ENCODE measurements at regions not wholly inside any gene's neighbourhood (a gene's known extent, or its start where the extent isn't known, plus 50 kb on each side); places are given as distances from the start of the nearest gene placed in this dataset.

DNA sequence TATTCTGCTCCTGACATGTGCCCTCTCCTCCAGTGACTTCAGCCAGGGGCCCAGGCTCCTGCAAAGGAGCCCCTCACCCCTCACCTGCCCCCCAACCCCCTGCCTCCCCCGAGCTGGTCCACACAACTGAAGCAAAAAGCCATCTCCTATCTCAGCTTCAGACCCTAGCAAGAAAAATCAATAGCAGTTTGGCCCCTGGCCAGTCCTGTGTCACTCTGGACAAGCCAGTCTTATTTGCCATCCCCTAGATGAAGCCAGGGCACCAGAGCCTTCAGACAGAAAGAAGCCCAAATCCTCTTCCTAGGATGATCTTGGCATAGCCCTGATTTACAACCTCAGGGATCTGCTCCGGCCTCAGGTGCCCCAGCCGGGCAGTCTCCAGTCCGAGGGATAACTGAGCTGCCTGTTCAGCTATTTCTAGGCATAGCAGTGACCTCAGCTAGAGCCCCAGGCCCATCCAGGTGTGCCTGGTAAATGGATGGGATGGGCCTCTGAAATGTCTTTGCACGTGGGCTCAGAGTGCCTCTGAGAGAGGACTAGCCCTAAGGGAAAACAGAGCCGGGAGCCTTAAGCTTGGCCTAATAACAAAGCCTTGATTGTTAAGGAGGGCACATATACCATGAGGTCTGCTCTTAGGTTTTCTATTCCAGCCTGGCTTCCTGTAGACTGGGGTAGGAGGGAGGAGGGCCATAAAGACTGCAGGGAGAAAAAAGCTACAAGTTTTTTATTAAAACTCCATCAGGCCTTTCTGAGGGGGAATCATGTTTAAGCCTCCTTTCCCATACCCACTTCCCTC is 242.0 kb downstream of the SHQ1 start:
- H3K4me1 Mint-ChIP-seq (ENCODE audit: low read depth in 2 of 2), result no peaks in the 10 kb centered on the region
- H3K9me3 Mint-ChIP-seq, result no peaks in the 10 kb centered on the region
- H3K4me3 Mint-ChIP-seq, result no peak overlapping the region
- DNase-seq (no peak), ATAC-seq (replicated peaks) (no peak)
- H3K27ac Mint-ChIP-seq, result peak overlapping the region in 1 of 2 donors; percentile 44
- H3K27me3 Mint-ChIP-seq, result peaks cover 19 to 34% of the 10 kb centered on the region in 2 donors
- no peaks in the 10 kb centered on the region for H3K36me3 Mint-ChIP-seq (ENCODE audit: insufficient read depth)

DNA sequence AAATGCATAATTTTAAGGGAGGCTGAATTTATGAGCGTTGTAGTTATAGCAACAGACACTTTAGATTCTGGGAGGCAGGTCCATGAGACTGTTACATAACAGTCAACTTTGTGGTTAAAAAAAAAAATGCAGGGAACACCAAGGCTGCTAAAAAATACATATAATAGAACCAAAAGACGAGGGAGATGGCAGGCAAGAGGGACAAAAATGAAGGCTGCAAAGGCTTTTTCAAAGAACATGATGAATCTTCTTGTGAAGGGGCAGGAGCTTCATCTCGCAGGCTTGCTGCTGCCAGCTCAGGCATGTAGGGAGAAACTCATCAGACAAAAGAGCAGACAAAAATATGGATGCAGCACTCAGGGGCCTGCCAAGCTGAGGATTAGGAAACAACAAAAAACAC is 243.9 kb downstream of the SHQ1 start:
- H3K4me1 Mint-ChIP-seq (ENCODE audit: low read depth in 2 of 2), result no peaks in the 10 kb centered on the region
- H3K36me3 Mint-ChIP-seq (ENCODE audit: insufficient read depth), result no peaks in the 10 kb centered on the region
- no peak overlapping the region for H3K4me3 Mint-ChIP-seq
- H3K9me3 Mint-ChIP-seq, result no peaks in the 10 kb centered on the region
- H3K27me3 Mint-ChIP-seq, result peaks cover 25 to 41% of the 10 kb centered on the region in 2 donors
- no peak for ATAC-seq (replicated peaks)
- no peak for DNase-seq
- H3K27ac Mint-ChIP-seq, result no peak overlapping the region

DNA sequence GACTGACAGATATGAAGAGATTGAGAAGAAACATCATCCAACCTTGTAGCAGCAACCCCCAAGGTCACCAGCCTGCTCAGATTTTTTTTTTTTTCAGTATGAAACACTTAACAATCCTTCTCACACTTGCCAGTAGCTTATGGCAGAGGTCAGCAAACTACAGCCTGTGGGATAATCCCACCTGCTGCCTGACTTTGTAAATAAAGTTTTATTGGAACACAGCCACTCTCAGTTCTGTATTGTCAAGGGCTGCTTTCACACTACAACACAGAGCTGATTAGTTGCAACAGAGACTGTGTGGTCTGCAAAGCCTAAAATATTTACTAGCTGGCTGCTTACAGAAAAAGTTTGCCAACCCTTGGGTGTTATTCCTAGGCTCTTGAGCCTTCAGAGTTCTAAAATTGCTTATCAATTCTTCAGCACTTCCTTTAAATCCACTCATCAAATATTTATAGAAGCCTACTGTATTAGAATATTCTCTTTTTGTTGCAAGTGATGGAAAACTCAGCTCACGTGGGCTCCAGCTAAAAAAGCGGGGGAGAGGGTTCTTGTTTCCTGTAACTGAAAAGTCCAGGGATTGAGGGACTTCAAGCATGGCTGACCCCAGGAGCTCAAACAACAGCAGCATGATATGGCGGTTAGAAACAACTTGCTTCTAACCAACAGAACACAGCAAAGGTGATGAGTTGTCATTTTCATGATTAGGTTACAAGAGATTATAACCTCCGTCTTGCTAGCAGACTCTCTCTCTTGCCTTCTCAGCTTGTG is 246.1 kb downstream of the SHQ1 start:
- Mint-ChIP-seq H3K36me3 (ENCODE audit: insufficient read depth) (no peaks in the 10 kb centered on the region), H3K27me3 (peaks cover 25 to 57% of the 10 kb centered on the region in 2 donors), H3K27ac (no peak overlapping the region), H3K4me1 (ENCODE audit: low read depth in 2 of 2) (no peaks in the 10 kb centered on the region), H3K9me3 (no peaks in the 10 kb centered on the region), H3K4me3 (no peak overlapping the region)
- no peak for DNase-seq
- no peak for ATAC-seq (replicated peaks)

GRCh38 chr3:72601060-72601459 is 247.2 kb downstream of the SHQ1 start:
- no peaks in the 10 kb centered on the region for H3K4me1 Mint-ChIP-seq (ENCODE audit: low read depth in 2 of 2)
- no peaks in the 10 kb centered on the region for H3K36me3 Mint-ChIP-seq (ENCODE audit: insufficient read depth)
- ATAC-seq (replicated peaks) (no peak), DNase-seq (no peak)
- peaks cover 25 to 62% of the 10 kb centered on the region in 2 donors for H3K27me3 Mint-ChIP-seq
- no peak overlapping the region for H3K27ac Mint-ChIP-seq
- no peak overlapping the region for H3K4me3 Mint-ChIP-seq
- H3K9me3 Mint-ChIP-seq, result no peaks in the 10 kb centered on the region

GRCh38 chr3:72597756-72598195 is 250.5 kb downstream of the SHQ1 start:
- DNase-seq, result no peak
- H3K9me3 Mint-ChIP-seq, result no peaks in the 10 kb centered on the region
- peaks cover 11 to 32% of the 10 kb centered on the region in 2 donors for H3K27me3 Mint-ChIP-seq

DNA sequence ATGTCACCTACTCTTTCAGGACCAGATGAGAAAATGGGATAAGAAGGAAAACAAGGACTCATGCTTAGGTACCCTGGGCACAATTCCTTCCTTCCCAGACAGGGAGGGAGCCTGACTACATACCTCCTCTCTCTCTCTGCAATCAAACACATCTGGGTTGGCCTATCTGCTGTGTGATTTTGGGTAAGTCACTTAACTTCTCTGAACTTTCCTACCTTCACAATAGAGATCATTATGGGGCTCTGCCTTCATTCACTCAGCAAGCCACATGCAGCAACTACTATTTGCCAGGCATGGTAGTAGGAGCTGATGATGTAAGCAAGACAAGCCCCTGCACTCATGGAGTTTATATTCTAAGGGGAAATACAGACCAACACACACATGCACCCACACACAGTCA is 251.2 kb downstream of the SHQ1 start:
- ATAC-seq (replicated peaks) (no peak), DNase-seq (no peak)
- no peak overlapping the region for H3K4me3 Mint-ChIP-seq
- H3K4me1 Mint-ChIP-seq (ENCODE audit: low read depth in 2 of 2), result no peaks in the 10 kb centered on the region
- no peaks in the 10 kb centered on the region for H3K36me3 Mint-ChIP-seq (ENCODE audit: insufficient read depth)
- no peak overlapping the region for H3K27ac Mint-ChIP-seq
- H3K27me3 Mint-ChIP-seq, result peaks cover 11 to 28% of the 10 kb centered on the region in 2 donors
- no peaks in the 10 kb centered on the region for H3K9me3 Mint-ChIP-seq

More at GRCh38 chr3:72597756-72598195, 250.5 kb downstream of the SHQ1 start:
- no peaks in the 10 kb centered on the region for H3K4me1 Mint-ChIP-seq (ENCODE audit: low read depth in 2 of 2)
- H3K27ac Mint-ChIP-seq, result no peak overlapping the region
- no peaks in the 10 kb centered on the region for H3K36me3 Mint-ChIP-seq (ENCODE audit: insufficient read depth)
- no peak for ATAC-seq (replicated peaks)
- no peak overlapping the region for H3K4me3 Mint-ChIP-seq

- Mint-ChIP-seq H3K4me3 (no peak overlapping the region), H3K27me3 (peaks cover 6 to 28% of the 10 kb centered on the region in 2 donors), H3K27ac (no peak overlapping the region), H3K9me3 (no peaks in the 10 kb centered on the region), H3K36me3 (ENCODE audit: insufficient read depth) (no peaks in the 10 kb centered on the region), H3K4me1 (ENCODE audit: low read depth in 2 of 2) (no peaks in the 10 kb centered on the region)
- DNase-seq (no peak), ATAC-seq (replicated peaks) (no peak)
Observed at GRCh38 chr3:72595927-72596610, 252.2 kb downstream of the SHQ1 start.

GRCh38 chr3:72595376-72595775 is 252.9 kb downstream of the SHQ1 start:
- Mint-ChIP-seq H3K27ac (no peak overlapping the region), H3K27me3 (peaks cover 6 to 28% of the 10 kb centered on the region in 2 donors), H3K9me3 (no peaks in the 10 kb centered on the region), H3K4me3 (no peak overlapping the region), H3K36me3 (ENCODE audit: insufficient read depth) (no peaks in the 10 kb centered on the region), H3K4me1 (ENCODE audit: low read depth in 2 of 2) (no peaks in the 10 kb centered on the region)
- ATAC-seq (replicated peaks), result no peak
- no peak for DNase-seq

DNA sequence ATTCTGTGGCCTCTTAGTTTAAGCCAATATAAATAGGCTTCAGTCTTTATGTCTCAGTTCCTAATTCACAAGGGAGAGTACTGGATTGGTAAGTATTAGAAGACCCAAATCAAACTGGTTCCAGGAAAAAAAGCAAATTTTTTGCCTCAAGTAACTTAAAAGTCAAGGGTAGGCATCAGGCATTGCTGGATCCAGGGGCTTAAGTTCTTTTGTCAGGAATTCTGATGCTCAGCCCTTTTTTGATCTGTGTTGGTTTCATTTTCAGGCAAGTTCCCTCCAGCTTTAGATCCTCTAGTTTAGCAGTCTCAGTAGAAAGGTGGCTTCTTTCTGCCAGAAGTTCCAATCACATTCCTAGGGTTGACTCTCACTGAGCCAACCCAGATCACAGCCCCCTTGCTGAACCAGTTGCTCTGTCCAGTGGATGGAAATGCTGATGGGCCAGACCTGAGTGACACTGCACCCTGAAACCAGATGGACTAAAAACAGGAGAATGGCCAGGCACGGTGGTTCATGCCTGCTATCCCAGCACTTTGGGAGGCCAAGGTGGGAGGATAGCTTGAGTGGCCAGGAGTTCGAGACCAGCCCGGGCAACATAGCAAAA is 253.5 kb downstream of the SHQ1 start:
- no peaks in the 10 kb centered on the region for H3K4me1 Mint-ChIP-seq (ENCODE audit: low read depth in 2 of 2)

DNA sequence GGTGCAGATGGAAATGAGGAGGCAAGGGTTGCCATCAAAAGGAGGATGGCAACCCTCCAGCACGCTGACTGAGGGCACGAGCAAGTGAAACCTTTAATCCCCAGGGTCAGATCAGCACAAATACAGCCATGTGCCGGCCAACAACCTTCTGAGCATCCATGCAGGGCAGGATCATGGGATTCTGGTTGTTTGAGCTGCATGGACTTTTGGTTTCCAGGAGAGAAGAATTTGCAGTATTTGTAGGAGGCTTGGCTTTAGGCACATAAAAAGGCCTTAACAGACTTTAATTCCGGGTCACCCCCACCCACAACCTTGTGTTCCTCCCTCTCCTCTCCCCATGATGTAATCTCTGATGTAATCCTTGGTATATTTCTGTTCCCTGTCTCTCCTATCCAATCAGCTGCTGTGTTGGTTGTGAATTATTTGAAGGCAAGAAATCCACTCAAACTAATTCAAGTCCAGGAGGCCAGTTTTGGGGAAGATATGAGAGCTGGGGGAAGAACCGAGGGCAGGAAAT is 254.3 kb downstream of the SHQ1 start:
- H3K27me3 Mint-ChIP-seq, result peaks cover 0 to 17% of the 10 kb centered on the region in 2 donors
- ATAC-seq (replicated peaks), result no peak
- no peak overlapping the region for H3K27ac Mint-ChIP-seq
- no peaks in the 10 kb centered on the region for H3K4me1 Mint-ChIP-seq (ENCODE audit: low read depth in 2 of 2)
- no peaks in the 10 kb centered on the region for H3K36me3 Mint-ChIP-seq (ENCODE audit: insufficient read depth)
- no peak overlapping the region for H3K4me3 Mint-ChIP-seq
- no peak for DNase-seq
- no peaks in the 10 kb centered on the region for H3K9me3 Mint-ChIP-seq

More for the DNA sequence above, 253.5 kb downstream of the SHQ1 start:
- no peaks in the 10 kb centered on the region for H3K36me3 Mint-ChIP-seq (ENCODE audit: insufficient read depth)
- H3K4me3 Mint-ChIP-seq, result no peak overlapping the region
- no peak overlapping the region for H3K27ac Mint-ChIP-seq
- H3K27me3 Mint-ChIP-seq, result peaks cover 4 to 25% of the 10 kb centered on the region in 2 donors
- ATAC-seq (replicated peaks) (no peak), DNase-seq (no peak)
- H3K9me3 Mint-ChIP-seq, result no peaks in the 10 kb centered on the region

- H3K27me3 Mint-ChIP-seq, result peaks cover under 1 to 6% of the 10 kb centered on the region in 2 donors
- DNase-seq, result no peak
- no peak overlapping the region for H3K4me3 Mint-ChIP-seq
- H3K36me3 Mint-ChIP-seq (ENCODE audit: insufficient read depth), result no peaks in the 10 kb centered on the region
- H3K27ac Mint-ChIP-seq, result no peak overlapping the region
- no peaks in the 10 kb centered on the region for H3K4me1 Mint-ChIP-seq (ENCODE audit: low read depth in 2 of 2)
- ATAC-seq (replicated peaks), result no peak
- no peaks in the 10 kb centered on the region for H3K9me3 Mint-ChIP-seq
Observed at GRCh38 chr3:72591522-72592421, 256.5 kb downstream of the SHQ1 start.

DNA sequence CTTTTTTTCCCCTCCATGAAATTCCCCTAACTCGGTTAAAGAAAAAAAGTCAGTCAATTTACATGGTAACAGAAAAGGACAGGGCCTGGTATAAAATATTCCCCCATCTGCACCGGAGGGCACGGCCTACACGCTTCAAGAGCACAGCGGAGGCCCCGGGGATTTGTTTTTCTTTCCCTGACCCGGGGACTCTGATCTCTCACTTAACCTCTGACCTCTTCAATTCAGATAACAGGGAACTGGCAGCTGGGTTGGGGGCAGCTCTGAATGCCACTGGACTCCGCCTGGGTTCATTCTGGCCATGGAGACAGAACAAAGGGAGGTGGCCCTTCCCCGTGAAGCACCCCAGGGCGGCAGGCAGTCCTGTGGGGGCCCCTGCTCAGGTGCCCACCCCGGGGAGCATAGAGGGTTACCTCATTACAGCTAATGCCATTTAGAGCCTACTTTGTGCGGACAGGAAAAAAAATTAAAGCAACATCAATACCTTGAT is 257.5 kb downstream of the SHQ1 start:
- no peak overlapping the region for H3K4me3 Mint-ChIP-seq
- no peak for ATAC-seq (replicated peaks)
- no peak overlapping the region for H3K27ac Mint-ChIP-seq
- H3K9me3 Mint-ChIP-seq, result no peaks in the 10 kb centered on the region
- H3K27me3 Mint-ChIP-seq, result peaks cover 0 to 6% of the 10 kb centered on the region in 2 donors
- no peak for DNase-seq
- no peaks in the 10 kb centered on the region for H3K4me1 Mint-ChIP-seq (ENCODE audit: low read depth in 2 of 2)
- no peaks in the 10 kb centered on the region for H3K36me3 Mint-ChIP-seq (ENCODE audit: insufficient read depth)

All from effector memory CD8-positive, alpha-beta T cell (primary cell).